Upper lobe of left lung (tissue), 6 donors: ENCODE measurements at regions not wholly inside any gene's neighbourhood (a gene's known extent, or its start where the extent isn't known, plus 50 kb on each side); places are given as distances from the start of the nearest gene placed in this dataset.
A peak's percentile ranks its signal among the peaks of the same experiment; 100 is the strongest.

Experiments used
- ATAC-seq, 2 donors: fragments of 200-7000 bp; cut with Tn5 transposase; one replicate each; pipeline ENCODE4 v1.9.1; 2022; ENCODE audit warnings: mild to moderate bottlenecking in 2 of 2, moderate library complexity in 2 of 2; ENCODE audit not compliant: low FRiP score in 2 of 2
- DNase-seq, 2 donors: peaks; one replicate each; pipeline ENCODE4 v3.0.0-alpha.2; 2019 to 2020
- H3K27ac ChIP-seq, 4 donors: fragments of 200-600 bp; sonication (generic); one replicate each; pipeline ENCODE4 v1.5.1; 2016 to 2019
- H3K27me3 ChIP-seq, 4 donors: fragments of 200-600 bp; sonication (generic); one replicate each; pipeline ENCODE4 v1.5.1; 2017 to 2019
- H3K36me3 ChIP-seq, 4 donors: fragments of 200-600 bp; sonication (generic); one replicate each; pipeline ENCODE4 v1.5.1; 2016 to 2019
- H3K4me1 ChIP-seq, 4 donors: fragments of 200-600 bp; sonication (generic); one replicate each; pipeline ENCODE4 v1.5.1; 2018 to 2019
- H3K4me3 ChIP-seq, 4 donors: fragments of 200-600 bp; sonication (generic); one replicate each; pipeline ENCODE4 v1.5.1; 2017 to 2019; ENCODE audit warnings: mild to moderate bottlenecking in 2 of 4, moderate library complexity in 1 of 4
- H3K9me3 ChIP-seq, 4 donors: fragments of 200-600 bp; sonication (generic); one replicate each; pipeline ENCODE4 v1.5.1; 2018 to 2019
- CTCF ChIP-seq, 6 experiments: fragments of 450-650 bp in 4 of 6; fragments of 200-600 bp in 2 of 6; sonication (generic) in 2 of 6; IDR thresholded peaks; one replicate each; pipeline ENCODE4 v1.5.1; 2016 to 2019; ENCODE audit warnings: antibody characterized with exemption in 6 of 6
- EP300 ChIP-seq, 4 donors: sonication (generic); formaldehyde crosslinking; IDR thresholded peaks; one replicate each; pipeline ENCODE4 v1.5.1; 2017; ENCODE audit warnings: antibody characterized with exemption in 4 of 4, control low read depth in 2 of 4
- POLR2A ChIP-seq, 4 donors: fragments of 450-650 bp; IDR thresholded peaks; one replicate each; pipeline ENCODE4 v1.5.1; 2016 to 2017; ENCODE audit warnings: antibody characterized with exemption in 4 of 4, mild to moderate bottlenecking in 2 of 4
- POLR2AphosphoS5 ChIP-seq, 2 donors: sonication (generic); formaldehyde crosslinking; IDR thresholded peaks; one replicate each; pipeline ENCODE4 v1.5.1; 2017; ENCODE audit warnings: antibody characterized with exemption in 2 of 2
- WGBS, 2 donors: methylation state at CpG; one replicate each; pipeline ENCODE4 v1.1.5; 2017 to 2018; 5-methylcytosine and 5-hydroxymethylcytosine counted together
- donor health status: DM: no; HTN: no; CAD: no; lungs with moderate emphysema.
- donor health status: DM: no; HTN: yes; CAD: no; lungs with severe emphysema.

- Histone ChIP-seq H3K9me3 (no peaks in the 10 kb centered on the region), H3K4me3 (no peak overlapping the region), H3K36me3 (no peaks in the 10 kb centered on the region), H3K4me1 (peaks cover 16 to 28% (median 24%) of the 10 kb centered on the region in 4 donors), H3K27me3 (no peaks in the 10 kb centered on the region), H3K27ac (no peak overlapping the region)
- no peak for TF ChIP-seq POLR2A (IDR thresholded peaks at IDR 0.05)
- peak in 1 of 2 donors; percentile 62 for DNase-seq
- ATAC-seq = no peak
- 87 to 92% methylated on average over 2 to 11 of the region's 11 CpGs for WGBS, 2 donors
These were observed 61.3 kb upstream of the GGTA1 start for GRCh38 chr9:121560921-121561320.

- 84 to 92% methylated on average over 7 of the region's 7 CpGs for WGBS, 2 donors
- TF ChIP-seq POLR2A (IDR thresholded peaks at IDR 0.05) = no peak
- no peak for TF ChIP-seq CTCF (IDR thresholded peaks at IDR 0.05)
- no peak for TF ChIP-seq POLR2AphosphoS5 (IDR thresholded peaks at IDR 0.05)
- peak in 1 of 2 donors; percentile 34 for DNase-seq
These were observed 62.0 kb upstream of the GGTA1 start for GRCh38 chr9:121561385-121562222.

GRCh38 chr9:121562301-121562700 is 62.7 kb upstream of the GGTA1 start:
- H3K9me3 ChIP-seq = no peaks in the 10 kb centered on the region
- H3K4me1 ChIP-seq = peaks cover 13 to 19% (median 16%) of the 10 kb centered on the region in 4 donors
- TF ChIP-seq POLR2A (IDR thresholded peaks at IDR 0.05) = no peak
- no peak for TF ChIP-seq EP300 (IDR thresholded peaks at IDR 0.05)
- TF ChIP-seq POLR2AphosphoS5 (IDR thresholded peaks at IDR 0.05) = no peak
- no peak for TF ChIP-seq CTCF (IDR thresholded peaks at IDR 0.05)
- no peaks in the 10 kb centered on the region for H3K36me3 ChIP-seq
- ATAC-seq (no peak), DNase-seq (no peak)
- H3K27me3 ChIP-seq = no peaks in the 10 kb centered on the region
- H3K27ac ChIP-seq = no peak overlapping the region
- H3K4me3 ChIP-seq = no peak overlapping the region
- 74 to 87% methylated on average over 6 of the region's 6 CpGs for WGBS, 2 donors

More at GRCh38 chr9:121561385-121562222, 62.0 kb upstream of the GGTA1 start:
- peaks cover 16 to 23% (median 20%) of the 10 kb centered on the region in 4 donors for H3K4me1 ChIP-seq
- H3K4me3 ChIP-seq = no peak overlapping the region
- H3K27ac ChIP-seq = no peak overlapping the region
- H3K9me3 ChIP-seq = no peaks in the 10 kb centered on the region
- H3K36me3 ChIP-seq = no peaks in the 10 kb centered on the region
- no peaks in the 10 kb centered on the region for H3K27me3 ChIP-seq
- ATAC-seq = no peak

- Histone ChIP-seq H3K27me3 (no peaks in the 10 kb centered on the region), H3K4me3 (no peak overlapping the region), H3K9me3 (no peaks in the 10 kb centered on the region), H3K27ac (no peak overlapping the region), H3K4me1 (peaks cover 9 to 19% (median 16%) of the 10 kb centered on the region in 4 donors), H3K36me3 (no peaks in the 10 kb centered on the region)
- 89 to 96% methylated on average over 8 of the region's 8 CpGs for WGBS, 2 donors
- no peak for ATAC-seq
- TF ChIP-seq POLR2A (IDR thresholded peaks at IDR 0.05) (no peak), CTCF (IDR thresholded peaks at IDR 0.05) (no peak), POLR2AphosphoS5 (IDR thresholded peaks at IDR 0.05) (no peak)
- DNase-seq = no peak
These were observed 63.8 kb upstream of the GGTA1 start for GRCh38 chr9:121563425-121563824.

- TF ChIP-seq POLR2AphosphoS5 (IDR thresholded peaks at IDR 0.05) = no peak
- TF ChIP-seq EP300 (IDR thresholded peaks at IDR 0.05) = no peak
- TF ChIP-seq POLR2A (IDR thresholded peaks at IDR 0.05) = no peak
- TF ChIP-seq CTCF (IDR thresholded peaks at IDR 0.05) = no peak
- Histone ChIP-seq H3K4me3 (no peak overlapping the region), H3K36me3 (no peaks in the 10 kb centered on the region), H3K4me1 (peaks cover 11 to 21% (median 15%) of the 10 kb centered on the region in 4 donors), H3K9me3 (no peaks in the 10 kb centered on the region), H3K27ac (no peak overlapping the region), H3K27me3 (no peaks in the 10 kb centered on the region)
- ATAC-seq (no peak), DNase-seq (no peak)
- 88% methylated on average over 7 of the region's 7 CpGs for WGBS, 2 donors
These were observed 64.3 kb upstream of the GGTA1 start for GRCh38 chr9:121563881-121564460.
